Loucy (cell line): ENCODE measurements at regions not wholly inside any gene's neighbourhood (a gene's known extent, or its start where the extent isn't known, plus 50 kb on each side); places are given as distances from the start of the nearest gene placed in this dataset.

ENCODE experiments used
- H2AFZ ChIP-seq: fragments of 200-600 bp; sonication (generic); 2 replicates; pipeline ENCODE4 v1.6.0; 2016; ENCODE audit warnings: antibody characterized with exemption, mild to moderate bottlenecking, low read length, moderate library complexity
- H3F3A ChIP-seq: fragments of 200-600 bp; 2 replicates; pipeline ENCODE4 v1.6.0; 2016; ENCODE audit warnings: antibody characterized with exemption, low read depth, mild to moderate bottlenecking
- H3K27me3 ChIP-seq: fragments of 200-600 bp; sonication (generic); 2 replicates; pipeline ENCODE4 v1.6.1; 2014; ENCODE audit warnings: low read length, mild to moderate bottlenecking; ENCODE audit not compliant: insufficient read depth, poor library complexity, severe bottlenecking
- H3K36me3 ChIP-seq: fragments of 200-600 bp; sonication (generic); 2 replicates; pipeline ENCODE4 v1.6.1; 2016; ENCODE audit warnings: low read length; ENCODE audit not compliant: insufficient read depth
- H3K4me1 ChIP-seq: fragments of 200-600 bp; sonication (generic); 2 replicates; pipeline ENCODE4 v1.5.1; 2014; ENCODE audit warnings: low read length, mild to moderate bottlenecking; ENCODE audit not compliant: insufficient read depth, poor library complexity, severe bottlenecking
- H3K4me2 ChIP-seq: fragments of 200-600 bp; sonication (generic); 2 replicates; pipeline ENCODE4 v1.6.0; 2014; ENCODE audit warnings: antibody characterized with exemption, low read length, low read depth, mild to moderate bottlenecking; ENCODE audit not compliant: poor library complexity, severe bottlenecking
- H3K4me3 ChIP-seq: fragments of 200-600 bp; sonication (generic); 2 replicates; pipeline ENCODE4 v1.5.1; 2014; ENCODE audit warnings: low read length, mild to moderate bottlenecking, mixed read lengths; ENCODE audit not compliant: poor library complexity, severe bottlenecking
- H3K79me2 ChIP-seq: fragments of 200-600 bp; sonication (generic); 2 replicates; pipeline ENCODE4 v1.6.1; 2014; ENCODE audit warnings: low read length; ENCODE audit not compliant: insufficient read depth
- H3K9ac ChIP-seq: fragments of 200-600 bp; sonication (generic); 2 replicates; pipeline ENCODE4 v1.6.0; 2014; ENCODE audit warnings: mild to moderate bottlenecking, low read depth, low read length, moderate library complexity; ENCODE audit not compliant: poor library complexity, severe bottlenecking
- H3K9me2 ChIP-seq: fragments of 200-600 bp; sonication (generic); replicated peaks from 2 replicates; pipeline ENCODE4 v1.6.1; 2016; ENCODE audit warnings: low read depth, low read length, mixed read lengths
- H3K9me3 ChIP-seq: fragments of 200-600 bp; sonication (generic); 2 replicates; pipeline ENCODE4 v1.6.1; 2014; ENCODE audit warnings: mild to moderate bottlenecking, antibody characterized with exemption, low read length, low read depth; ENCODE audit not compliant: insufficient read depth
- H4K20me1 ChIP-seq: fragments of 200-600 bp; sonication (generic); 2 replicates; pipeline ENCODE4 v1.6.0; 2014; ENCODE audit warnings: antibody characterized with exemption, low read length, mild to moderate bottlenecking; ENCODE audit not compliant: insufficient read depth, poor library complexity, severe bottlenecking
- EZH2phosphoT487 ChIP-seq: fragments of 200-600 bp; IDR thresholded peaks from 2 replicates; pipeline ENCODE4 v1.6.1; 2018; ENCODE audit warnings: antibody characterized with exemption, mild to moderate bottlenecking, moderate library complexity, borderline replicate concordance
- TF ChIP-seq, protein P1 (sequence below): fragments of 200-600 bp; sonication (generic); conservative IDR thresholded peaks from 2 replicates; pipeline ENCODE4 v1.5.1; 2014; ENCODE audit warnings: mild to moderate bottlenecking, antibody characterized with exemption, low read length

DNA sequence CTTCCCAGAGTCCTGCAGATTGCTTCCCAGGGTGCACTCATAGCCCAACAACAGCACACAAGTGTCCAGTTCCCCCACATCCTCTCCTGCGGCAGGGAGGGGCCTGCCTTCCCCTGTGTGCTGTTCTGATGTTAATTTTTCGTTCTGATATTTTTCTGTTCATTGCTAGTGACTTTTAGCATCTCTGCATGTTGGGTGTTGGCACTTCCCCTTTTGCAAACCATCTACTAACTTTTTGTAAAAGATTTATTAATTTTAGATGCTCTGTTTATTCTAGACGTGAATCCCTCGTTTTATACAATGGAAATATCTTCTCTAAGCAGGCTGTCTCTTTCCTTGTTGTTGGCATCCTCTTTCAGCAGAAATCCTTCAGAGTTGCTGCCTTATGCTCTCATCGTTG is 97.3 kb upstream of the DAP start:
- H3K9ac ChIP-seq: no peak overlapping the region
- H3K4me2 ChIP-seq: no peak overlapping the region
- H3F3A ChIP-seq: no peaks in the 10 kb centered on the region
- no peaks in the 10 kb centered on the region for H3K36me3 ChIP-seq
- H2AFZ ChIP-seq: no peak overlapping the region
- no peaks in the 10 kb centered on the region for H3K9me2 ChIP-seq
- H3K4me1 ChIP-seq: no peaks in the 10 kb centered on the region
- H3K9me3 ChIP-seq: no peaks in the 10 kb centered on the region
- TF ChIP-seq, protein P1, sequence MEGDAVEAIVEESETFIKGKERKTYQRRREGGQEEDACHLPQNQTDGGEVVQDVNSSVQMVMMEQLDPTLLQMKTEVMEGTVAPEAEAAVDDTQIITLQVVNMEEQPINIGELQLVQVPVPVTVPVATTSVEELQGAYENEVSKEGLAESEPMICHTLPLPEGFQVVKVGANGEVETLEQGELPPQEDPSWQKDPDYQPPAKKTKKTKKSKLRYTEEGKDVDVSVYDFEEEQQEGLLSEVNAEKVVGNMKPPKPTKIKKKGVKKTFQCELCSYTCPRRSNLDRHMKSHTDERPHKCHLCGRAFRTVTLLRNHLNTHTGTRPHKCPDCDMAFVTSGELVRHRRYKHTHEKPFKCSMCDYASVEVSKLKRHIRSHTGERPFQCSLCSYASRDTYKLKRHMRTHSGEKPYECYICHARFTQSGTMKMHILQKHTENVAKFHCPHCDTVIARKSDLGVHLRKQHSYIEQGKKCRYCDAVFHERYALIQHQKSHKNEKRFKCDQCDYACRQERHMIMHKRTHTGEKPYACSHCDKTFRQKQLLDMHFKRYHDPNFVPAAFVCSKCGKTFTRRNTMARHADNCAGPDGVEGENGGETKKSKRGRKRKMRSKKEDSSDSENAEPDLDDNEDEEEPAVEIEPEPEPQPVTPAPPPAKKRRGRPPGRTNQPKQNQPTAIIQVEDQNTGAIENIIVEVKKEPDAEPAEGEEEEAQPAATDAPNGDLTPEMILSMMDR: no peak
- no peak for TF ChIP-seq EZH2phosphoT487
- no peak overlapping the region for H3K4me3 ChIP-seq
- H4K20me1 ChIP-seq: no peaks in the 10 kb centered on the region
- no peaks in the 10 kb centered on the region for H3K79me2 ChIP-seq
- H3K27me3 ChIP-seq: no peaks in the 10 kb centered on the region

DNA sequence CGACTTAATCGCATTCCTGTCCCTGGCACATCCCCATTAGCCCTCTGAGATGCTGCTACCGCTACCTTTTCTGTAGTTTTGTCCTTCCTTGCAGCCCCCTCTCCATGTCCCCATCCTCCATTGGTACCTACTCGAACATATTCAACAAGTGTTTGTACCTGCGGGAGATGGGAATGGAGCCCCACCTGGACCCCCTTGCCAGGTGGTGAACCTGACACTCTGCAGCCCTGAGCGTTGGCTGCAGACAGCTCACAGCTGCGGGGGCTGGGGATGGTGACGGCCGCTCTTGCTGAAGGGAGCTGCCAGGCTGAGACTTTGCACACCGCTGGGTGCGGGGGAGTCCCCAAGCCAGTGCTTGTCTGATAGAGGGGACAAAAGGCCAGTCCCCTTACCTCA is 96.3 kb upstream of the DAP start:
- no peaks in the 10 kb centered on the region for H3K9me2 ChIP-seq
- no peak overlapping the region for H2AFZ ChIP-seq
- H4K20me1 ChIP-seq: no peaks in the 10 kb centered on the region
- no peak overlapping the region for H3K9ac ChIP-seq
- H3K79me2 ChIP-seq: no peaks in the 10 kb centered on the region
- no peak overlapping the region for H3K4me2 ChIP-seq
- no peak overlapping the region for H3K4me3 ChIP-seq
- no peaks in the 10 kb centered on the region for H3F3A ChIP-seq
- no peaks in the 10 kb centered on the region for H3K27me3 ChIP-seq
- TF ChIP-seq EZH2phosphoT487: no peak
- TF ChIP-seq, protein P1: no peak
- no peaks in the 10 kb centered on the region for H3K36me3 ChIP-seq
- no peaks in the 10 kb centered on the region for H3K4me1 ChIP-seq
- no peaks in the 10 kb centered on the region for H3K9me3 ChIP-seq

DNA sequence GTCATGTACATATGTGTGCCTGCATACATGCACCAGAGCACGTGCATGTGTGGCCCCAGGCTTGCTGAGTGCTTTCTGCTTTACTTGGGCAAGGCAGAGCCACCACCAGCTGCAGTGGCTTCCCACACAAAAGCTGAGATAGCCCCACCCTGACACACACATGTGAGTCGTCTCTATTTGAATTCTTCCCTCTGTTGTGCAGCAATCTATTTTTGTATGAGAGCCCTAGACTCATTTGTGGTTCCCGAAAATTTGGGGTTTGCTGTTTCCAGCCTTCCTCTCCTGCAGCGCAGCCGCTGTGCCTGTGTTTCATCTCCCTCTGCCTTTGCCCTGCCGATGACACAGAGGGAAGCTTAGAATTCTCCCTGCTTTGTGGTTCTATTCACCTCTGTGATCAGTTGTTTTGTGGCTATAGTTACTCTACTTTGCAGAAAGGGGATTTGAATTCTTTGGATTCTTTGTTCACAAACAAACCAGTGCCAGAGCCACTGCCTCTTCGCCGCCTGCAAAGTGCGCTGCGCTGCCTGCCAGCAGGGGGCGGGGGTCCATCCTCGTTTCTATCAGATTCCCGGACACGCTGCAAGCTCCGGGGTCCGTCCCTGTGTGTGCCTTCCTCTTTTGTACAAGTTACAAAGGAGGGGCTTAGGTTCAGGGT is 95.8 kb upstream of the DAP start:
- TF ChIP-seq EZH2phosphoT487: no peak
- TF ChIP-seq, protein P1: peak; percentile 58
- Histone ChIP-seq H3K4me1 (no peaks in the 10 kb centered on the region), H4K20me1 (no peaks in the 10 kb centered on the region)

More for the DNA sequence above, 95.8 kb upstream of the DAP start:
- Histone ChIP-seq H3K4me2 (no peak overlapping the region), H3K27me3 (no peaks in the 10 kb centered on the region), H3K4me3 (no peak overlapping the region), H3K9me3 (no peaks in the 10 kb centered on the region), H3K9me2 (no peaks in the 10 kb centered on the region), H3F3A (no peaks in the 10 kb centered on the region), H3K36me3 (no peaks in the 10 kb centered on the region), H2AFZ (no peak overlapping the region), H3K9ac (no peak overlapping the region), H3K79me2 (no peaks in the 10 kb centered on the region)
